M059J (cell line): ENCODE measurements at regions not wholly inside any gene's neighbourhood (a gene's known extent, or its start where the extent isn't known, plus 50 kb on each side); places are given as distances from the start of the nearest gene placed in this dataset.
"Not testable (repeated sequence)": the region's sequence is repeated elsewhere in the genome, so short reads cannot be mapped to it uniquely, and the experiment has no call there.

Experiments
- DNase-seq: peaks from one replicate; pipeline ENCODE4 v3.0.0-alpha.2; 2012; ENCODE audit warnings: low read depth

DNA sequence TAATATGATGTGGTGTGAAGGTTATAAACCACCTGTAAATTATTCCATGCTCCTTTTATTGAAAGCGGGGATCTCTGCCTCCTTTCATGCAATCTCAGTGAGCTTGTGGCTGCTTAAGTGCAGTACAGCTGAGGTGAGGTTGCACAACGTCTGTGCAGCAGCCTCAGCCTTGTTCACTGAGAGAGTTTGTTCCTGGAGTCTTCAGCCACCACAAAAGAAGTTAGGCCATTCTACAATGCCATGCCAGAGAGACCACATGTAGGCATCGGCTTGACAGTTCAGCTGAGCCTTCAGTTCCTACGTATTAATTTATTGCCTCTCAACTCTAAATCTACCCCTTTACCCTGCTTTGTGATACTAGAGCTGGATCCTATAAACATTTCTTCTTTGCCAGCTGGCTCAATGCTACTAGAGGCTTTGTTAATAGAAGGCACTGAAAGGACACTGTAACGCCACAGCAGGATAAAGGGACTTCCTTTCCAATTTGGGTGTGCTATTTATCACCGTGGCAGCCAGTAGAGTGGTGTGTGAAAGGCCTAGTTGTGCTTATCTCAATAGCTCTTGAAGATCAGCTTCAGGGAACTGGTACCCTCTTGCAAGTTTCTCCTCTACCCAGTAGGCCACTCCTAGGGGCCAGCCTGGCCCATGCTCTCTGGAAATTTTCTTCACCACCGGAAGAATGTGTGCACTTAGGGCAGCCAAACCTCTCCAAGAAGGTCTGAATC, 337.7 kb downstream of the IPO8 start:
- DNase-seq, result no peak

DNA sequence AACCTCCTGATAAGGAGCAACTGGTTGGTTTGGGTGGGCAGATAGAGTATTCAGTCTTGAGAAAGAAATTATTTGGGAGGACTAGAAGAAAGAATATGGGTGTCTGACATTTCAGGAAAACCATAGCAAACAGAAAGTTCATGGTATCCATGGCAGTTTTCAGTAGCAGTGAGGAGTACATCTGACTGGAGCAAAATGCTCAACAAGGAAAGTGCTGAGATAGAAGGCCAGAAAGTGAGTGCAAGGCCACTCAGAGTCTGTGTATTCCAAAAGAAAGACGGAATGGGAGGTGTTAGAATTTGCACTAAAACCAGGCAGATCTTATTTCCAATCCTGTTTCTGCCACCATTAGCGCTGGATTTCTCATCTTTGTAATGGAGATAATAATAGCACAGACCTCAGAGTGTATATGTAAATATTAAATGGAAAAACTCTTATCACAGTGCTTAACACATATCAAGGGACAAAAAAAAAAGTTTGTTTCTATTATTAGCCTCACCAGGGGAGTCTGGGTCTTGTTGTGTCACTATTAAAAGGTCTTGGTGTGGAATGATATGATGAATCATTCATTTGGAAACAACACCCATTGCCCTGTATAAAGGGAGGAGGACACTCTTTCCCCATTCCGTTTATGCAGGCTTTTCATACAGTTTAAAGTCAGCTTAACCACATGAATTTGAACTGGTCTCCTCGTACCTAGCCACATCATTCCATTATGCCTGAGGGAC, 349.8 kb downstream of the IPO8 start:
- DNase-seq, result no peak

DNA sequence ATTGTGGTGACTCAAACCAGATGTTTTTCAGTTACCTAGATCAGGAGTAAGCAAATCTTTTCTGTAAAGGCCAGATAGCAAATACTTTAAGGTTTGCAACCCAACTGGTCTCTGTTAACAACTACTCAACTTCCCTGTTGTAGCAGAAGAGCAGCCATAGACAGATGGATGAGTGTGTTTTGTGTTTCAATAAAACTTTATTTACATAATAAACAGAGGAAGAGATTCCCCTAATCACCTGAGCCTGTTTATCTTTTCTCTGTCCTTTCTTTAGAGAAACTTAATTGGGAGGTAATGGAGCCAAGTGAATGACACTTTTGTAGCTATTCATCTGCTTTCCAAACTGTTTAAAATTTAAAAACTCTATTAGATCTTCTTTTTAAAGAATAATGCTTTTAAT, 365.1 kb downstream of the IPO8 start:
- DNase-seq, result no peak

DNA sequence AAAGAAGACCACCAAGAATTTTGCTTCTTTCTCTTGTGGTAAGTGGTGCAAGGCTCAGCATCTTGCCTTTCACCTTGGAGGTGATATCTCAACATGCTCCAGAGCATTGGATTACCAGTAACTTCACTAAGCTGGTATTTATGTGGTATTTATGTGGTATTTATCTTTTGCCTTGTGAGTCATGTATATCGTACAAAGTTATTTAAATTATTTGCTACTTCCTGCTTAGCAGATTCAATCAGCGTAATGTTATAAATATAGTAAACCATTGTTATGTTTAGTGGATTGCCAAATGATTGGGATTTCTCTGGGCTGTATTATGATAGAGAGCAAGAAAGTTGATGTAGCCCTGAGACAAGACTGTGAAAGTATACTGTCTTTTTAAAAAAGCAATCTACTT, 366.4 kb downstream of the IPO8 start:
- DNase-seq, result peak; percentile 14

DNA sequence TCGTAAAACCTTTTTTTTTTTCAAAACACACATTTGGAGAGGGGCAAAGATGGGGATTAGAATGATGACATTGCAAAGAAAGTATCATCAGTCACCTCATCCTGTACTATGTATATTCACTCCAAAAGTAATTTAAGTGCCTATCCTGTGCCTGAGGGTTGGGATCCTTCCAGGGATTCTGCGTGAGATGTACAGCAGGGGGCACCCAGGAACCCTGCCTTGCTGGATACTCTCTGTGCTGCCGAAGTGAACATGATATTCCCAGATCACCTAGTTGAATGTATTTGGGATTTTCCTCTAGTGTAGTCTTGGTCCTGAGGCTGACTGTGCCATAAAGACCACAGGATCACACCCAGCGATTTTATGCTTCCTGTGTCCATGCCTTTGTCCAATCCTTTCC, 372.7 kb downstream of the IPO8 start:
- DNase-seq, result no peak

DNA sequence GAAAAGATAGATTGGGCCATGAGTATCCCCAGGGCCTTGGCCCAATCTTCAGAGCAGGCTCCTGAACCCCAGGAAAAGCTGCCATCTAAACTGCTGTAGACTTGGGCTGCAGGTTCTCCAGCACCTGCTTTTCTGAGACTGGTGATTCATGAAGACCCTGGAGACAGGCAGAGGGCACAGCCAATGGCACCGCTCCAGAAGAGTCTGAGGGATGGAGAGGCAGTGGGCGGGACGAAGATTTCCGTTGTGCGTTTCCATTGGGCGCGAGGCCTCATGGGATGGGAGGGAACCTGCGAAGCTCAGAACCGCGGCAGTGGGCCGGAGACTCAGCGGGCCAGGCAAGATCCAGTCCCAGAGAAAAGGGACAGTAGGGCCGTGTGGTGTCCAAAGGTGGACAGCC, 375.1 kb downstream of the IPO8 start:
- no peak for DNase-seq

DNA sequence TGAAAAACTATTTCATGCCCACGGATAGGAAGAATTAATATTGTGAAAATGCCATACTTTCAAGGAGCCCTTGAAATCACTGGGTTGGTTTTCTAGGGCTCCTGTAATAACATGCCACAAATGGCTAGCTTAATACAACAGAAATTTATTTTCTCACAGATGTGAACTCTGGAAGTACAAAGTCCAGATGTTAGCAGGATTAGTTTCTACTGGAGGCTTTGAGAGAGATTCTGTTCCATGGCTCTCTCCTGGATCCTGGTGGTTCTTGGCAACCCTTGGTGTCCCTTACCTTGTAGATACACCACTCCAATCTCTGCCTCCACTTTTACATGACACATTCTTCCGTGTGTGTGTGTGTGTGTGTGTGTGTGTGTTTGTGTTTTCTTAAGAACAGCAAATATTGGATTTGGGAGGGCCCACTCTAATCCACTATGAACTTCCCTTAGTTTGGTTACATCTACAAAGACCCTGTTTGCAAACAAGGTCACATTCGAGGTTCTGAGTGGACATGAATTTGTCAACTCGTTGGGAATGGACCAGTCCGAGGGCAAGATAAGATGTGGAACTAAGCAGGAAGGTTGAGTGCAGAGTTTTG, 381.1 kb downstream of the IPO8 start:
- DNase-seq, result no peak

DNA sequence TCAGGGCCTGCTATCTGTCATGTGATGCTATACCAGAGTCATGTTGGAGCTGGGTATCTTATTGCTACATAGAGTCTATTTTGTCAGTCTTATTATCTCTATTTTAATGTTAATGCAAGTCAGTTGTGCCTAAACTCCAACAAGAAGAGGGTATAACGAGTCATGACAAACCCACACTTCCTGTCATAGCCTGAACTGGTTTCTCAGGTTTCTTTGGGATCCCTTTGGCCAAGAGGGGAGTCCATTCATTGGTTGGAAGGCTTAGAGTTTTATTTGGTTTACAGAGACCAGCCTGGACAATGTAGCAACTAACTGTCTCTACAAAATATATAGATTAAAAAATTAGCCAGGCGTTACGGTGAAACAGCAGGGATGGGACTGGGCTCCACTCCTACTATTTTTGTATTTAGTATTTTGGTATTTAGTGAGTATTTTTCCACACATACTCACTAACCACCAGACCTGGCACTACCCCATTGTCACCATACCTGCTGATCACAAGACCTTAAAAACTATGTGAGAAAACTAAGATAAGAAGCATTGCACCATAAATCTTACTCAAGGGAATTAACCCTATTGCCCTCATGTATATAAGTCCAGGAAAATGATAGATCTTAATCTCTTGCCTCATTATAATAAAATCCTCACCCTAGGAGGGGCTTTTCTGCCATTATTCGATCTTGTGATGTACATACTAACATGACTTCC, 387.5 kb downstream of the IPO8 start:
- DNase-seq, result no peak

DNA sequence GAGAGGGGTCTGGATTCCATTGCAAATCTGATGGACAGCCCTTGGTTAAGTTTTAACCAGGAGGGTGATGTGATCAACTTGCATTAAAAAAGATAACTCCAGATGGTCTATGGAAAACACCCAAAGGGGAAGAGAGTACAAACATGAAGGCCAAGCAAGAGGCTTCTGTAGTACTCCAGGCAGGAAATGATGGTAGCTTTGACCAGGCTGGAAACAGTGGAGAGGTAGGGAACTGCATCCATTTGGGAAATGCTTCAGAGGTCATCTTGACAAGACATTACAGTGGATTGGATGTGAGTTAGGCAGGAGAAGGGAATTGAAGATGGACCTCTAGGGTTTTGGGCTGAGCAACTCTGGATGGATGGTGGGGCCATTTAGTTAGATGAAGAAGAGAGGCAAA, 391.1 kb downstream of the IPO8 start:
- DNase-seq, result no peak

DNA sequence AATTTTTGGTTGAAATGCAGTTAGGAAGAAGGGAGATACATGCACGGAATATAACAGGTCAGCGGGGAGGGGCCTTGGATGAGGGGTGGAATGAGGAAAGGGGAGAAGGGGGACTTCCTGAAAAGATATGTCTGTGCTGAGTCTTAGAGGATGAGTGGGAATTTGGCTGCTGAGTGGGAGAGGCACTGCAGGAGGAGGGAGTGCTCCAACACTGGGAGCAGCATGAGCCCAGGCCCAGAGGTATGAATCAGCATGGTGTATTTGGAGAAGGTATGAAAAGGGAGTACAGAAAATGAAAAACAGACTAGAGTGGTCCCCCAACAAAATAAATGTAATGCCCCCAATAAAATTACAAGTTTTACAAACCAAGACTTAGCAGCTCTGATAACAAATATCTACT, 394.4 kb downstream of the IPO8 start:
- no peak for DNase-seq

DNA sequence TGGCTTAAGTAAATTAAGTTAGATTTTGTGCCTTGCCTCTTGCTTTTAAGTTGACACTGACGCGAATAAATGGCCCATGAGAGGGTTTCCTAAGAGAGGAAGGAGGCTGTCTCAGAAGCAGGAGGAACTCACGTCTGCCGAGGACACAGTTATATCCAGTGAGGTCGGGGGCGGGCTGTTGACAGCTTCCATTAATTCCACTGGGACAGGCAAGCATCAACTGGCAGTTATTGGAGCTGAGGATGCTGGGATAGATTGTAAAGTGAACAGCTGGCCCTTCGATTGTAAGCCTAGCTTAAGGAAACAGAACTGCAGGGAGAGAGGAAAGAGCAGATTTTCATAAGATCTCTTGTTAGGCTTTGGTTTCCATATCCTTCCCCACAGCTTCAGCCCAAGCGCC, 399.2 kb downstream of the IPO8 start:
- no peak for DNase-seq

DNA sequence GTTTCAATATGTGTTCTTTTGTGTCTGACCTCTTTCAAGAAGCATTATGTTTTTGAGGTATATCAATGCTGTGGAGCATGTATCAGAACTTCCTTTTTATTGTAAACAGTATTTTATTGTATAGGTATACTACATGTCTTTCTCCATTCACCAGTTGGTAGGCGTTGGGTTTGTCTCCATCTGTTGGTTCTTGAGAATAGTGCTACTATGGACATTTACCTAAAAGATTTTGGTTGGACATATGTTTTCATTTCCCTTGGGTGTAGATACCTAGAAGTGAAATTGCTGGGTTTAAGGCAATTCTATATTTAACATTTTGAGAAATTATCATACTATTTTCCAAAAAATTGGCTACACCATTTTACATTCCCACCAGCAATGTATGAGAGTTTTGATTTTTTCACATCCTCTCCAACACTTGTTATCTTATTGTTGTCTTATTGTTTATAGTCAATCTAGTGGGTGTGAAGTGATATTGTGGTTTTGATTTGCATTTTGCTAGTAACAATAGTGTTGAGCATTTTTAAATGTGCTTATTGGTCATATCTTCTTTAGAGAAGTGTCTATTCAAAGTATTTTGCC, 409.2 kb downstream of the IPO8 start:
- DNase-seq, result peak; percentile 27

DNA sequence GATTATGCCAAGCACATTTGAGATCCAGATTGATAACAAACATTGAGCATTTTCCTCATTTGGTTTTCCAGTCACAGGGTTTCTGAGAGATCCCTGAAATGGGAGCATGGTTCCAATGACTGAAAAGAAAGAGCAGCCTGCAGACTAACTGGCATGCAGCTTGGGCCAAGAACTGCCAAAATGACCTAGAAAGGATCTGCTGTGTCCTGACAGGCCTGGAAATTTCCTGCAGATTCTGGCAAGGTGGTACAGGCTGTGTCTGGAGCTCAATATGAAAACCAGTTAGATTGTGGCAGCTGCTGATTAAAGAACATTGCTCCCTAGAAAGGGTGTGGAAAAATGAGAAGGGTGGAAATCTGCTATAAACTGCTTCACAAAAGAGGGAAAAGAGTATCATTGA, 417.3 kb downstream of the IPO8 start:
- no peak for DNase-seq

DNA sequence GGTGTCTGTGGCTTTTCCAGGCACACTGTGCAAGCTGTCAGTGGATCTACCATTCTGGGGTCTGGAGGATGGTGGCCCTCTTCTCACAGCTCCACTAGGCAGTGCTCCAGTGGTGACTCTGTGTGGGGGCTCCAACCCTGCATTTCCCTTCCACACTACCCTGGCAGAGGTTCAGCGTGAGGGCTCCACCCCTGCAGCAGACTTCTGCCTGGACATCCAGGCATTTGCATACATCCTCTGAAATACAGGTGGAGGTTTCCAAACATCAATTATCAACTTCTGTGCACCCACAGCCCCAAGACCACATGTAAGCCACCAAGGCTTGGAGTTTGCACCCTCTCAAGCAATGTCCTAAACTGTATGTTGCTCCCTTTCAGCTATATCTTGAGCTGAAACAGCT, 423.2 kb downstream of the IPO8 start:
- DNase-seq, result not testable (repeated sequence)

DNA sequence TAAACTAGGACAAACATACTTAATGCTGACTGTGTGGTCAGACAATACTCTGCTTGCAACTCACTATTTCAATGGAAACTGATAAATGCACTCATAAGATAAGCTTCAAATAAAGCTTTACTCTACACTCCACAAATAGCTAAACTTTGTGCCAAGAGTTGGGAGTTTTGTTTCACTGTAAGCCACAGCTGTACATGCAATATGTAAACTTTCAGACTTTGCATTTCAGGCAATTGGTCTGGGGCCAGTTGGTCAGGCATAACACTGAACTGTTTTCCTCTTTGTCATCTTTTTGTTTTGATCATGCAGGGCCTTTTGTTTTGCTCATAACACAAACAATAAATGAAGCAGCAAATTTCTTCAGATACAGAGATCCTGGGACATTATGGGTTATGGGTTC, 426.2 kb downstream of the IPO8 start:
- no peak for DNase-seq

DNA sequence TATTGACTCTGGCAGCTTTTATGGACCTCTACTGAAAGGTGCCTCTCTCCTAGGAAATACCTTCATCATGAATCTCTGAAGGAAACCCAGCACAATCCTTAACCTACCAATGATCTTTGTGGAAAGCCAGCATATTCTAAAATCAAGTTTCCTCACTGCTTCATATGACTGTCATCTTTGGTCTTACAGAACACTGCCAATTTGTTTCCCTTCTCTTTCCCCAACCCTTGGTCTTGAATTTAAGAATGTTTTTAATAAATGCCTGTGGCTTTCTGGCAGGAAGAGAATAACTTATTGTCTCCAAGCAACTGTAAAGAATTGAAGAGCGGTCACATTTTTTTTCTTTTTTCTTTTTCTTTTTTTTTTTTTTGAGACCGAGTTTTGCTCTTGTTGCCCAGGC, 427.6 kb downstream of the IPO8 start:
- peak; percentile 46 for DNase-seq

DNA sequence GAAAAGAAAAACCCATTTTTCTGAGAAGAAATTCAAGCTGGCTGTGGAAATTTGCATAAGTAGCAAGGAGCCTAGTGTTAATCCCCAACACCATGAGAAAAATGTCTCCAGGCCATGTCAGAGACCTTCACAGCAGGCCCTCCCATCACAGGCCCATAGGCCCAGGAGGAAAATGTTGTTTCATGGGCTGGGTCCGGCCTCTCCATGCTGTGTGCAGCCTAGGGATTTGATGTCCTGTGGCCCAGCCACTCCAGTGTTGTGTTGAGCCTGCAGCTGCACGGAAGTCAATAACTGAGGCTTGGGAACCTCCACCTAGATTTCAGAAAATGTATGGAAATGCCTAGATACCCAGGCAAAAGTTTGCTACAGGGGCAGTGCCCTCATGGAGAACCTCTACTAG, 432.2 kb downstream of the IPO8 start:
- DNase-seq, result no peak

DNA sequence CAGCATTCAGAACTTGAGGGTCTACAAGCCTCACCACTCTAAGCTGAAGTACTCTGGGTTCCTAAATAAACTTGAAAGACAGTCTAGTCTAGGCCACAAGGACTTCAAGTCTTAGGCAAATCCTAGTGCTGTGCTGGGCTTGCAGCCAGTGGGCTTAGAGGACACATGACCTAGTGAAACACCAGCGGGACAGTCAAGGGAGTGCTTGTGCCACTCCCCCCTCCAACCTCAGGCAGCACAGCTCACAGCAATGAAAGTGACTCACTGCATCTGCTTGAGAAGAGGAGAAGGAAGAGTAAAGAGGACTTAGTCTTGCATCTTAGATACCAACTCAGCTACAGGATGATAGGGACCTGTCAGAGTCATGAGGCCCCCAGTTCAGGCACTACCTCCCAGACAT, 438.1 kb downstream of the IPO8 start:
- DNase-seq, result peak; percentile 9

DNA sequence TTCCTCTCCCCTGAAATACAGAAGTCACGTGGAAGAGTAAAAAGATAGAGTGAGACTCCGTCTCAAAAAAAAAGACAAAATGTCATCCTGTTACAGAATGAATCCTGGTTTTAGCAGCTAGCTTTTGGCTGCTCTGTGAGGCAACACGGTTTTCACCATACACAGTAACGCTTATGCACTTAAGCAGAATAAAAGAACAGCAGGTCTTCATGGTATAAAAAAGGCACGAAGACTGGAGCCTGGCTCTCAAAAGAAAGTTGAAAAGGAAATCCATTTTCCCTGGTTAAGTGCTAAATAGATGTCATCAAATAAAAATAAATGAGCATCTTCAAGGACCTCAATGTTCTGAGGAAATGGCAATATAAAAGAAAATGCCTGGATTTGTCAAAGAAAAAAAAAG, 444.1 kb downstream of the IPO8 start:
- no peak for DNase-seq

DNA sequence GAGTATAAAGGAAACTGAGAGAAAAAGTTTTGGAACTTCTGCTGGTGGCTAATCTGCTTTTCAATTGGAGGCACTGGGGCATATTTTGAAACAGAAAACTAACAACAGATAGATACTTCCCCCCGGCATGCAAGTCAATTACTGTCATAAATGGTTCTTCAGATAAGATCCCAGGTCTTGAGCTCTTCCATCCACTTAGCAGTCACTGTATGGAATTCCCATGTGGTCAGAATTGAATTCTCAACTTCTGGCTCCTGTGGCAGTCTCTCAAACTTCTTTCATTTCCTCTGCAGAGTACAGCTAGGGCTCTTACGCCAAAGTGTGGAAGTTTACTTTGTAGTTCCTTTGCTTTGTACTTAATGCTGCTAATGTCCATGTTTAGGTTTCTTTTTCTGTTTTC, 452.2 kb downstream of the IPO8 start:
- DNase-seq, result no peak

DNA sequence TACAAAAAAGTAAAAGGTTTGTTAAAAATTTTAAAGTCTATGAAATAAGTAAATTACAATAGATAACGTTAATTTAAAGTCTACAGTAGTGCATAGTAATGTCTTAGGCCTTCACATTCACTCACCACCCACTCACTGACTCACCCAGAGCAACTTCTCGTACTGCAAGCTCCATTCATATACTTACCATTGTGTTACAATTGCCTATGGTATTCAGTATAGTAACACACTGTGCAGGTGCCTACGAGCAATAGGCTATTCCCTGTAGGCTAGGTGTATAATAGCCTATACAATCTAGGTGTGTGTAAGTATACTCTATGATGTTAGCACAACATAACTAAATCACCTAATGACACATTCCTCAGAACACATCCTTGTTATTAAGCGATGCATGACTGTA, 435.3 kb upstream of the TMTC1 start:
- no peak for DNase-seq

DNA sequence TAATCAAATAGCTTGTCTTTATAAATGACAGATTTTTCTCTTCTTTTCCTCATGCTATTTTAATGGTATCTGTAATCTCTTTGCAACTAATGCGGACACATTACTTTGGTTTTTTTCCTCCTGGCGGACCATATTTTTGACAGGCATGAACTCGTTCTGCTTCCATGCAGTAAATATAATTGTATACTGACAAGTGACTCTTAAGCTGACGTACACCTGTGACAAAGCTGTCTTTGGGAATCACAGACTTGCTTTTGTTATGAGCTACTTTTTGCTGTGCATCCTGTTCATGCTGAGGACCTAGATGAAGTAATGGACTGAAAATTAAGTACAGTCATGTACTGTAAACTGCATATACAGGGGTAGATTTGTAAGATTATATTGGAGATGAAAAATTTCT, 434.3 kb upstream of the TMTC1 start:
- no peak for DNase-seq
